OCI-LY1 (cell line): ENCODE measurements at regions not wholly inside any gene's neighbourhood (a gene's known extent, or its start where the extent isn't known, plus 50 kb on each side); places are given as distances from the start of the nearest gene placed in this dataset.

ENCODE experiments used
- CTCF ChIP-seq: fragments of 200-600 bp; sonication (generic), shearing (Covaris generic); IDR thresholded peaks from 2 replicates; pipeline ENCODE4 v1.5.1; 2017; ENCODE audit warnings: mild to moderate bottlenecking, antibody characterized with exemption, low read length, moderate library complexity, mixed read lengths
- EZH2 ChIP-seq: fragments of 200-600 bp; sonication (generic), shearing (Covaris generic); IDR thresholded peaks from 2 replicates; pipeline ENCODE4 v1.8.0; 2017; ENCODE audit warnings: borderline replicate concordance, mixed run types, mild to moderate bottlenecking, antibody characterized with exemption, low read length, moderate library complexity, mixed read lengths

- no peak for TF ChIP-seq CTCF
- no peak for TF ChIP-seq EZH2
Measured at GRCh38 chr3:147200545-147200944, 205.8 kb downstream of the ZIC4 start.
